H1 (cell line): ENCODE measurements at regions not wholly inside any gene's neighbourhood (a gene's known extent, or its start where the extent isn't known, plus 50 kb on each side); places are given as distances from the start of the nearest gene placed in this dataset.

ENCODE experiments used
- CTCF ChIA-PET: fragments of 300-600 bp; sonication (Branson Sonifier 250); formaldehyde crosslinking; loops from one replicate; lab custom pipeline; 2021; ENCODE audit not compliant: partially characterized antibody; lab: Charles Lee
- POLR2A ChIA-PET: fragments of 300-600 bp; sonication (Branson Sonifier 250); formaldehyde crosslinking; loops from one replicate; lab custom pipeline; 2021; ENCODE audit warnings: inconsistent platforms; ENCODE audit not compliant: partially characterized antibody; lab: Charles Lee
- DNase-seq, 2 experiments: peaks; one replicate each; pipeline versions ENCODE4 v3.0.0 to v3.0.0-alpha.2; 2010 to 2022; ENCODE audit warnings: low spot score in 2 of 2, low read depth in 1 of 2, mixed read lengths in 1 of 2
- FAIRE-seq: peaks from 2 replicates; lab custom pipeline; 2011; peaks lifted over from hg19 to GRCh38; lab: Jason Lieb, UNC
- H2AFZ ChIP-seq: 2 replicates; pipeline ENCODE4 v1.8.1; 2012; ENCODE audit warnings: low read length, inconsistent platforms
- H2AK5ac ChIP-seq: 2 replicates; pipeline ENCODE4 v1.6.1; 2013; ENCODE audit warnings: low read depth, low read length
- H2BK120ac ChIP-seq: replicated peaks from 2 replicates; pipeline ENCODE3; 2013; ENCODE audit warnings: low read depth, low read length, inconsistent platforms
- H2BK12ac ChIP-seq: 2 replicates; pipeline ENCODE4 v1.6.1; 2013; ENCODE audit warnings: low read depth, low read length
- H2BK15ac ChIP-seq: 2 replicates; pipeline ENCODE4 v1.6.1; 2013; ENCODE audit warnings: low read length
- H2BK20ac ChIP-seq: 2 replicates; pipeline ENCODE4 v1.6.1; 2013; ENCODE audit warnings: low read length
- H2BK5ac ChIP-seq: 2 replicates; pipeline ENCODE4 v1.6.1; 2013; ENCODE audit warnings: low read depth, low read length
- H3K14ac ChIP-seq: 2 replicates; pipeline ENCODE4 v1.6.1; 2013; ENCODE audit warnings: inconsistent platforms; ENCODE audit not compliant: insufficient read length
- H3K18ac ChIP-seq: 2 replicates; pipeline ENCODE4 v1.6.1; 2013; ENCODE audit warnings: low read length; ENCODE audit errors: extremely low read depth
- H3K23ac ChIP-seq: 2 replicates; pipeline ENCODE4 v1.6.1; 2013; ENCODE audit warnings: inconsistent platforms; ENCODE audit not compliant: insufficient read length
- H3K23me2 ChIP-seq: 2 replicates; pipeline ENCODE4 v1.6.1; 2013; ENCODE audit warnings: low read depth, low read length
- H3K27ac ChIP-seq: 2 replicates; pipeline ENCODE4 v1.6.1; 2011; ENCODE audit warnings: low read depth, low read length, inconsistent platforms
- H3K27me3 ChIP-seq, 4 experiments: replicated peaks in 1 of 4; 1 replicate in 1 of 4; 2 replicates in 3 of 4; pipeline versions ENCODE4 v1.6.1 to v1.8.1; 2011 to 2013; ENCODE audit warnings: low read length in 3 of 4, mild to moderate bottlenecking in 3 of 4, inconsistent platforms in 2 of 4, mixed read lengths in 2 of 4, moderate library complexity in 1 of 4; ENCODE audit not compliant: control insufficient read depth in 3 of 4, insufficient read depth in 3 of 4; ENCODE audit errors: extremely low read depth in 1 of 4
- H3K36me3 ChIP-seq, 4 experiments: 2 replicates each; pipeline versions ENCODE4 v1.6.1 to v1.8.1; 2011 to 2013; ENCODE audit warnings: mild to moderate bottlenecking in 4 of 4, low read length in 3 of 4, moderate library complexity in 2 of 4, control low read depth in 1 of 4, inconsistent platforms in 1 of 4; ENCODE audit not compliant: insufficient read depth in 4 of 4, control insufficient read depth in 2 of 4
- H3K4ac ChIP-seq: replicated peaks from 2 replicates; pipeline ENCODE3; 2013; ENCODE audit warnings: low read length, low read depth, mixed read lengths, inconsistent platforms; ENCODE audit not compliant: insufficient read length
- H3K4me1 ChIP-seq, 4 experiments: replicated peaks in 1 of 4; 1 replicate in 1 of 4; 2 replicates in 3 of 4; pipeline versions ENCODE4 v1.6.1 to v1.8.1; 2011 to 2013; ENCODE audit warnings: low read length in 3 of 4, inconsistent platforms in 2 of 4, mixed read lengths in 1 of 4; ENCODE audit not compliant: insufficient read depth in 4 of 4, control insufficient read depth in 3 of 4
- H3K4me2 ChIP-seq, 2 experiments: 2 replicates each; pipeline versions ENCODE4 v1.6.1 to v1.8.1; 2011 to 2013; ENCODE audit warnings: low read depth in 2 of 2, low read length in 2 of 2, control low read depth in 1 of 2, inconsistent platforms in 1 of 2, mild to moderate bottlenecking in 1 of 2; ENCODE audit not compliant: insufficient read depth in 1 of 2
- H3K4me3 ChIP-seq, 4 experiments: fragments of 200-600, 300-600 bp in 1 of 4; sonication (generic), shearing (Covaris generic), sonication (Bioruptor Twin) in 1 of 4; 2 replicates each; pipeline versions ENCODE4 v1.5.1 to v1.8.1; 2011 to 2016; ENCODE audit warnings: low read length in 4 of 4, low read depth in 3 of 4, control low read depth in 2 of 4, inconsistent platforms in 2 of 4, mild to moderate bottlenecking in 2 of 4, mixed read lengths in 1 of 4, moderate library complexity in 1 of 4; ENCODE audit not compliant: insufficient read depth in 2 of 4; ENCODE audit errors: extremely low read depth in 1 of 4
- H3K56ac ChIP-seq: replicated peaks from 2 replicates; pipeline ENCODE3; 2013; ENCODE audit warnings: low read depth, mild to moderate bottlenecking, mixed read lengths, low read length, inconsistent platforms; ENCODE audit not compliant: insufficient read length
- H3K79me1 ChIP-seq: 2 replicates; pipeline ENCODE4 v1.6.1; 2013; ENCODE audit warnings: low read depth, low read length, control low read depth
- H3K79me2 ChIP-seq, 2 experiments: 2 replicates each; pipeline versions ENCODE4 v1.6.1 to v1.8.1; 2012 to 2013; ENCODE audit warnings: low read length in 2 of 2, mild to moderate bottlenecking in 2 of 2, inconsistent platforms in 1 of 2; ENCODE audit not compliant: insufficient read depth in 2 of 2, control insufficient read depth in 1 of 2
- H3K9ac ChIP-seq, 4 experiments: replicated peaks in 1 of 4; 1 replicate in 1 of 4; 2 replicates in 3 of 4; pipeline versions ENCODE4 v1.6.1 to v1.8.1; 2011 to 2013; ENCODE audit warnings: low read depth in 3 of 4, low read length in 3 of 4, control low read depth in 2 of 4, mild to moderate bottlenecking in 2 of 4, moderate library complexity in 2 of 4, inconsistent platforms in 1 of 4; ENCODE audit errors: extremely low read depth in 1 of 4
- H3K9me3 ChIP-seq, 2 experiments: 2 replicates each; pipeline versions ENCODE4 v1.6.1 to v1.8.1; 2012 to 2013; ENCODE audit warnings: mild to moderate bottlenecking in 2 of 2, moderate library complexity in 2 of 2, control low read depth in 1 of 2, inconsistent platforms in 1 of 2, low read depth in 1 of 2, low read length in 1 of 2, mixed read lengths in 1 of 2; ENCODE audit not compliant: insufficient read depth in 2 of 2
- H4K20me1 ChIP-seq, 2 experiments: replicated peaks in 1 of 2; 2 replicates each; pipeline versions ENCODE3 to v1.8.1; 2011 to 2013; ENCODE audit warnings: inconsistent platforms in 2 of 2, low read length in 2 of 2, mild to moderate bottlenecking in 1 of 2; ENCODE audit not compliant: insufficient read depth in 2 of 2, control insufficient read depth in 1 of 2
- H4K5ac ChIP-seq: 2 replicates; pipeline ENCODE4 v1.6.1; 2013; ENCODE audit warnings: low read length, low read depth, mixed read lengths, inconsistent platforms; ENCODE audit not compliant: insufficient read length
- H4K8ac ChIP-seq: 2 replicates; pipeline ENCODE4 v1.8.0; 2013; ENCODE audit warnings: mild to moderate bottlenecking, moderate library complexity, low read length, inconsistent platforms; ENCODE audit not compliant: insufficient read depth; ENCODE audit errors: extremely low read depth
- H4K91ac ChIP-seq: replicated peaks from 2 replicates; pipeline ENCODE3; 2013; ENCODE audit warnings: low read length, mixed read lengths, inconsistent platforms; ENCODE audit not compliant: insufficient read length
- CHD2 ChIP-seq: IDR thresholded peaks from 2 replicates; pipeline ENCODE4 v1.6.1; 2012; ENCODE audit warnings: low read length, improper control_type of control experiment
- CREB1 ChIP-seq: IDR thresholded peaks from 2 replicates; pipeline ENCODE4 v1.6.1; 2012; ENCODE audit warnings: inconsistent platforms
- EP300 ChIP-seq, 2 experiments: IDR thresholded peaks; 1 replicate in 1 of 2; 2 replicates in 1 of 2; pipeline ENCODE4 v1.6.1; 2011 to 2012; ENCODE audit warnings: low read depth in 2 of 2, low read length in 2 of 2, mild to moderate bottlenecking in 2 of 2, borderline replicate concordance in 1 of 2, inconsistent platforms in 1 of 2, moderate library complexity in 1 of 2
- GTF2F1 ChIP-seq: IDR thresholded peaks from 2 replicates; pipeline ENCODE4 v1.6.1; 2012; ENCODE audit warnings: low read depth, low read length, improper control_type of control experiment, borderline replicate concordance
- HDAC2 ChIP-seq, 2 experiments: fragments of 300-600 bp in 1 of 2; sonication (generic) in 1 of 2; IDR thresholded peaks; 2 replicates each; pipeline ENCODE4 v1.6.1; 2011 to 2012; ENCODE audit warnings: low read depth in 2 of 2, low read length in 2 of 2, mild to moderate bottlenecking in 2 of 2, moderate library complexity in 2 of 2, borderline replicate concordance in 1 of 2, inconsistent platforms in 1 of 2
- KDM5A ChIP-seq: fragments of 200-600 bp; IDR thresholded peaks from 2 replicates; pipeline ENCODE4 v1.7.1; 2012; ENCODE audit warnings: mild to moderate bottlenecking, low read length, inconsistent platforms, mixed read lengths
- SP4 ChIP-seq: IDR thresholded peaks from 2 replicates; pipeline ENCODE4 v1.6.1; 2012; ENCODE audit warnings: low read length, inconsistent platforms
- TEAD4 ChIP-seq: IDR thresholded peaks from 2 replicates; pipeline ENCODE4 v1.6.1; 2012; ENCODE audit warnings: low read depth, low read length, inconsistent platforms, mixed read lengths
- WGBS, 2 experiments: shearing (Covaris generic) in 1 of 2; methylation state at CpG; one replicate each; pipeline versions ENCODE4 v1.1.6 to v1.1.7; 2013 to 2015; ENCODE audit warnings: low lambda C conversion rate in 2 of 2, mixed read lengths in 2 of 2, inconsistent platforms in 1 of 2, low coverage in 1 of 2, missing lambda C conversion rate in 1 of 2; ENCODE audit not compliant: insufficient replicate concordance in 2 of 2, insufficient coverage in 1 of 2, insufficient read length in 1 of 2; ENCODE audit errors: extremely low coverage in 1 of 2, missing lambda C conversion rate in 1 of 2; 5-methylcytosine and 5-hydroxymethylcytosine counted together

DNA sequence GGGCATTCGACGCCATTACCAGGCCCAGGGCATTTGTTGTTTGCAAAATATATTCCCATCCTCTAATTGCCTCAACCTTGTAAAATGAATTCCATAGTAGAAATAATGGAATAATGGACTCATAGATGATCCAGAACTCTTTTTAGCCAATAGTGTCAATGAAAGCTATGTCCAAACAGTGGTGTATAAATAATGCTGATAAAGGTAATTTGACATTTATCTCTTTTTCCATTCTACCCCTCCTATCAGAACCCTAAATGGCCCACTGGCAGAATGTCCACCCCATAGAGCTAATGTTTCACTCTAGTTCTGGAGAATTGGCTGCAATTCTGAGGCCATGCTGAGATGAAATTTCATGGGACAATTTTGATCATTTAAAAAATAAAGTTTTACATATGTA lies 76.4 kb upstream of the DLX6 start (continued):
- no peak for TF ChIP-seq TEAD4

GRCh38 chr7:96931891-96932290 lies 73.5 kb upstream of the DLX6 start:
- H3K56ac ChIP-seq, result no peak overlapping the region
- no peaks in the 10 kb centered on the region for H3K79me1 ChIP-seq
- H3K4me3 ChIP-seq, result no peak overlapping the region
- H4K20me1 ChIP-seq, result no peaks in the 10 kb centered on the region
- H2AFZ ChIP-seq, result no peak overlapping the region
- FAIRE-seq, result no peak
- no peak overlapping the region for H2BK15ac ChIP-seq
- ChIA-PET POLR2A (no interaction called here), CTCF (interaction anchor here (0.6 kb wide), 1 partner anchor 101 kb away, joined by 3 read pairs; no protein-coding TSS in a partner anchor)
- H2AK5ac ChIP-seq, result no peak overlapping the region
- H3K23ac ChIP-seq, result no peak overlapping the region
- no peaks in the 10 kb centered on the region for H3K36me3 ChIP-seq
- no peak overlapping the region for H3K27ac ChIP-seq
- H4K5ac ChIP-seq, result no peak overlapping the region
- H3K79me2 ChIP-seq, result no peaks in the 10 kb centered on the region
- H2BK12ac ChIP-seq, result no peak overlapping the region
- no peak overlapping the region for H3K4me2 ChIP-seq
- no peak overlapping the region for H3K14ac ChIP-seq
- H3K18ac ChIP-seq, result no peak overlapping the region
- no peaks in the 10 kb centered on the region for H3K27me3 ChIP-seq
- H4K91ac ChIP-seq, result no peak overlapping the region
- DNase-seq, result no peak
- H3K23me2 ChIP-seq, result no peaks in the 10 kb centered on the region
- H2BK20ac ChIP-seq, result no peak overlapping the region
- no peaks in the 10 kb centered on the region for H3K9me3 ChIP-seq
- WGBS, 2 experiments, result 82% methylated on average over 1 of the region's 1 CpG; no CpG with 5 or more reads in 1 of the 2 experiments
- H3K4me1 ChIP-seq, result no peaks in the 10 kb centered on the region
- no peak overlapping the region for H4K8ac ChIP-seq
- no peak overlapping the region for H3K9ac ChIP-seq
- TF ChIP-seq CREB1, result no peak
- TF ChIP-seq HDAC2 (IDR thresholded peaks at IDR 0.05; ENCODE audit: borderline replicate concordance in 1 of 2, low read depth in 2 of 2, low read length in 2 of 2), result no peak
- TF ChIP-seq EP300 (IDR thresholded peaks at IDR 0.05; ENCODE audit: borderline replicate concordance in 1 of 2, low read depth in 2 of 2, low read length in 2 of 2), result no peak
- TF ChIP-seq CHD2, result no peak
- TF ChIP-seq SP4, result no peak
- TF ChIP-seq GTF2F1, result no peak
- no peak for TF ChIP-seq KDM5A
- TF ChIP-seq, all 59 proteins: peak for 0
- H3K4ac ChIP-seq, result no peak overlapping the region
- H2BK5ac ChIP-seq, result no peak overlapping the region
- no peak overlapping the region for H2BK120ac ChIP-seq
